ENCODE measurements at regions not wholly inside any gene's neighbourhood (a gene's known extent, or its start where the extent isn't known, plus 50 kb on each side); places are given as distances from the start of the nearest gene placed in this dataset.

DNA sequence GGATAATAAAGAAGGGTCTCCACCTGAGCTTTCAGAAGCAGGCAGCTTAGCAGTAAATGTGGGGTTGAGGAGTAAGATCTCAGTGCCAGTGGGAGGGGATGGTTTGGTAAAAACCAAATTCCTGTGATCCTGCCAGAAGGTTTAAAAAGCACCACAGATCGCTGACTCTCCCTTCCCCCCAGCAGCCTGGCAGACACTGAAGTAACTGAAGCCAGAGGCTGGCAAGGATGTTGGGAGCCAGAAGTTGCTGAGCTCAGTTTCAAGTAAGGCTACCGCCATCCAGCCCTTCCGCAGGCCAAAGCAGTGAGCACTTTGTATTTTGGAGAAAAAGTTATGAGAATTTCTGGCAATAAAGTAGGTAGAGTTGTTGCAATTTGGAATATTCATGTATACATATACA lies 246.4 kb downstream of the ZNF621 start:
- TF ChIP-seq, protein P1, sequence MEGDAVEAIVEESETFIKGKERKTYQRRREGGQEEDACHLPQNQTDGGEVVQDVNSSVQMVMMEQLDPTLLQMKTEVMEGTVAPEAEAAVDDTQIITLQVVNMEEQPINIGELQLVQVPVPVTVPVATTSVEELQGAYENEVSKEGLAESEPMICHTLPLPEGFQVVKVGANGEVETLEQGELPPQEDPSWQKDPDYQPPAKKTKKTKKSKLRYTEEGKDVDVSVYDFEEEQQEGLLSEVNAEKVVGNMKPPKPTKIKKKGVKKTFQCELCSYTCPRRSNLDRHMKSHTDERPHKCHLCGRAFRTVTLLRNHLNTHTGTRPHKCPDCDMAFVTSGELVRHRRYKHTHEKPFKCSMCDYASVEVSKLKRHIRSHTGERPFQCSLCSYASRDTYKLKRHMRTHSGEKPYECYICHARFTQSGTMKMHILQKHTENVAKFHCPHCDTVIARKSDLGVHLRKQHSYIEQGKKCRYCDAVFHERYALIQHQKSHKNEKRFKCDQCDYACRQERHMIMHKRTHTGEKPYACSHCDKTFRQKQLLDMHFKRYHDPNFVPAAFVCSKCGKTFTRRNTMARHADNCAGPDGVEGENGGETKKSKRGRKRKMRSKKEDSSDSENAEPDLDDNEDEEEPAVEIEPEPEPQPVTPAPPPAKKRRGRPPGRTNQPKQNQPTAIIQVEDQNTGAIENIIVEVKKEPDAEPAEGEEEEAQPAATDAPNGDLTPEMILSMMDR (IDR thresholded peaks at IDR 0.05) = no peak
- TF ChIP-seq EZH2 (IDR thresholded peaks at IDR 0.05) = no peak

Measured in neural progenitor cell (in vitro differentiated cells).